ENCODE measurements at regions not wholly inside any gene's neighbourhood (a gene's known extent, or its start where the extent isn't known, plus 50 kb on each side); places are given as distances from the start of the nearest gene placed in this dataset.
"Not testable (repeated sequence)": the region's sequence is repeated elsewhere in the genome, so short reads cannot be mapped to it uniquely, and the experiment has no call there.

DNA sequence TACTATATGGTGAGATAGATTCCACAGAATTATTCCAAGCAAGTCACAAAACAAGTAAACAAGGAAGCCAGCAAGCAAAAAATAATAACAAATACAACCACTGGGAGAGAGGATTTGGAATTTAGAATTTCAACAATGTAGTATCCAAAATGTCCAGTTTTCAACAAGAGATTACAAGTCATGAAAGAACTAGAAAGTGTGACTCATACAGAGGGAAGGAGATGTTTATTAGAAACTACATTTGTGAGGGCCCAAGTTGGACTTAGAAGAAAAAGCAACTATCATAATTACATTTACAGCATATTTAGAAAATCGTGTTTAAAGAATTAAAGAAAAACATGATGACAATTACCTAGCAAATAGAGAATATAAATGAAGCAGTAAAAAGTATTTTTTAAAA is 494.6 kb upstream of the ID4 start:
- DNase-seq (ENCODE audit: low spot score in 2 of 2) = no peak
- peaks cover 0 to 5% of the 10 kb centered on the region in 2 donors for H3K36me3 Mint-ChIP-seq
- H3K27ac Mint-ChIP-seq = no peak overlapping the region
- H3K9me3 Mint-ChIP-seq = peaks cover 12 to 14% of the 10 kb centered on the region in 2 donors
- no peak for ATAC-seq

DNA sequence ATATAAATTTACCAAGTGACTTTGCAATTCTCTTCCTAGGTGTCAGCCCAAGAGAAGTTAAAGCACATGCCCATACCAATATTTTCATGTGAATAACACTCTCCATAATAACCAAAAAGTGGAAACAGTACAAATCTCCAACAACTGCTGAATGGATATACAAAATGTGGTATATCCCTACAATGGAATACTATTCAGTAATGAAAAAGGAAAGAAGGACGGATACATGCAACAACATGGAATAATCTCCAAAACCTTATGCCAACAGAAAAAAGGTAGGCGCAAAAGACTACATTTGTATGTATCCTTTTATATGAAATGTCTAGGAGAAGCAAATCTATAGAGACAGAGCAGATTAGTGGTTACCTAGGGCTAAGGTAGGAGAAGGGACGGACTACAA is 487.7 kb upstream of the ID4 start:
- no peak for ATAC-seq
- Mint-ChIP-seq H3K36me3 (peaks cover 0 to 6% of the 10 kb centered on the region in 2 donors), H3K9me3 (peaks cover 13 to 14% of the 10 kb centered on the region in 2 donors), H3K27ac (no peak overlapping the region)
- DNase-seq (ENCODE audit: low spot score in 2 of 2) = no peak

DNA sequence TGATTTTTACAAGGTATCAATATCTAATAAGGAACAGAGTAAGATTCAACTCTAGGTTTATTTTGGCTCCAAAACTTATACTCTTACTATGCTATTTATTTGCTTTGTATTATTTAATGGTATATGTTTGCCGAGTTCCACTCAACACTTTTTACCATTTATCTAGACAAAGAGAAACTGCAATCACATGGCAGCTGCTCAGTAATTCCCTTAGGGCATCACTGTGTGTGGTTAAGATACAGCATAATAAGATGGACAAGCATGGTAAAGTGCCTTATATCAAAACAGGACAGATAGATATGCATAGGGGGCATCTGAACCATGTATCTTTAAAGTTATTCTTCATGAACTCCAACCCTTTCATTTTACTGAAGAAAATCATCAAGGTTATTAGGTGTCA is 483.0 kb upstream of the ID4 start:
- Mint-ChIP-seq H3K27ac (no peak overlapping the region), H3K36me3 (no peaks in the 10 kb centered on the region), H3K9me3 (peaks cover 13 to 17% of the 10 kb centered on the region in 2 donors)
- no peak for ATAC-seq
- DNase-seq (ENCODE audit: low spot score in 2 of 2) = no peak

DNA sequence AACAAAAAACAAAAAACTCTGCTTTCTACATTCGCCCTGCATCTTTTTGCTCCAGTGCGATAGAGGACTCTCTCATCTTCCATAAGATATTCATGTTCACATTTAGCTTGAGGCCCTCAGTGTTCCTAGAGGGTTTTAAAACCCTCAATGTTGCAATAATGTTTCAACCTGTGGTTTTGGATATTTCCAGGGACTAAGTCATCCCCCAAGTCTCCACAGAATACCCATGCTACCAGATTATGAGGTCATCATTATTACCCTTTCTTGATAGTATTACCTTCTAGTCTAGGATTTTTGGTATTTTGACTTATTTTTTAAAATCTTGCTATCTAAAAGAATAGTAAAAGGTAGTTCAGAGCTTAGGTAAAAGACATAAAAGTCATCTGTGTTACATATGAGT is 480.5 kb upstream of the ID4 start:
- Mint-ChIP-seq H3K36me3 (no peaks in the 10 kb centered on the region), H3K27ac (no peak overlapping the region), H3K9me3 (peaks cover 7 to 8% of the 10 kb centered on the region in 2 donors)
- no peak for DNase-seq (ENCODE audit: low spot score in 2 of 2)
- ATAC-seq = no peak

DNA sequence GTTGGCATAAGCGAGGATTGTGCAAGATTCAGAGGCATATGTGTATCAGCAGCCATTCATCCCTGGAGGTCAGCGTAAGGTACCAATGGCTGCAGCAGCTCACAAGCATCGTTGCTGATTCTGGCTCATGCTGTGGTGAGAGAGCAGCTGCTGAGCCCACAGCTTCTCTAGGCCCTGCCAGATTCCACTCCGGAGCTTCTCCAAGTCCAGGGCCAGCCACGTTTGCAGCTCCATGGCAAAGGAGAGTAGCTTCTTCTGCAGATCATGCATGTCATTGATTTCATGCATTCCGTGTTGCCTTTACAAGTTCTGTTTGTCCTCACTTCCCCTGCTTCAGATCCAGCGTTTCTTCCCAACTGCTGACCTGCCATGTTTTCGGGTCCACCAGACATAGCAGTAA is 474.8 kb upstream of the ID4 start:
- ATAC-seq (no peak), DNase-seq (ENCODE audit: low spot score in 2 of 2) (no peak)
- Mint-ChIP-seq H3K27ac (no peak overlapping the region), H3K36me3 (no peaks in the 10 kb centered on the region), H3K9me3 (peaks cover 12 to 16% of the 10 kb centered on the region in 2 donors)

- Mint-ChIP-seq H3K27ac (no peak overlapping the region), H3K9me3 (peaks cover 8 to 16% of the 10 kb centered on the region in 2 donors), H3K36me3 (no peaks in the 10 kb centered on the region)
- DNase-seq (ENCODE audit: low spot score in 2 of 2) (no peak), ATAC-seq (no peak)
Observed at GRCh38 chr6:19368511-19368910, 468.7 kb upstream of the ID4 start.

DNA sequence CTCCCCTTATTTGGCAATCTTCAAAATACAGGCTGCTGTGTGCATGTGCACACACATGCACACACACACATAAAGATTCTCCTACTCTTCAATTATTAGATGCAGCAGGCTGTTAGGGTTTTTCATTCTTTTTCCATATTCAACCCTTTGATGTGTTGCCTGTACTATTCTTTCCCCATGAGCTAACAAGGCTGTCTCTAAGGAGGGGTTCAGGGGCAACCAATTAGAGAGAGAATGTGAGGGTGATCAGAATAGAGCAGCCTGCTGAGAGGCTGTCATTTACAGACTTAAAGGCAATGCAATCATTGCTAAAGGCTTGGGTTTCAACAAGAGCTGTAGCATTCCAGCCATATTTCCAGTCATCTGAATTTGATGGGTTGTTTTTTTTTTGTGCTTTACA is 467.4 kb upstream of the ID4 start:
- no peak for ATAC-seq
- Mint-ChIP-seq H3K36me3 (no peaks in the 10 kb centered on the region), H3K9me3 (peaks cover 8 to 16% of the 10 kb centered on the region in 2 donors), H3K27ac (no peak overlapping the region)
- DNase-seq (ENCODE audit: low spot score in 2 of 2) = no peak

GRCh38 chr6:19370831-19371230 is 466.3 kb upstream of the ID4 start:
- Mint-ChIP-seq H3K27ac (no peak overlapping the region), H3K9me3 (peaks cover 7 to 20% of the 10 kb centered on the region in 2 donors), H3K36me3 (no peaks in the 10 kb centered on the region)
- DNase-seq (ENCODE audit: low spot score in 2 of 2) = no peak
- ATAC-seq = no peak

DNA sequence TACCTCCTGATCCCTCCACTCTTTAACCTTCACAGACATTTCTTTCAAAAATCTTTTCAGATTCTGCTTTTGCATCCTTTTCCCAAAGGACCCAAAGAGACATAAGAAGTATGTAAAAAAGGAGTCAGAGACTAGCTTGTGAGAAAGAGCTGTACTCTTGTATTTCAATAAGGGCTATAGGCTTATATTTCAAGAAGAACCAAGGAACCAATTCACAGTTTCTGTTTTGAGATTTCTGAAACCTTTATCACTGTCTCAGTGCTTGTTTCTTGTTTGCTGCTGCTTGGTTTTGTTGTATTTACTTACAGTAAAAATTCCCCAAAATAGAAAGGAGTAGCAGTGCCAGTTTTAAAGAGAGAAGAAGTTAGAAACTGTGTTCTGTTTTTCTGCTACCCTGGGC is 461.6 kb upstream of the ID4 start:
- Mint-ChIP-seq H3K36me3 (no peaks in the 10 kb centered on the region), H3K27ac (no peak overlapping the region), H3K9me3 (peaks cover 3 to 23% of the 10 kb centered on the region in 2 donors)
- ATAC-seq (no peak), DNase-seq (ENCODE audit: low spot score in 2 of 2) (no peak)

DNA sequence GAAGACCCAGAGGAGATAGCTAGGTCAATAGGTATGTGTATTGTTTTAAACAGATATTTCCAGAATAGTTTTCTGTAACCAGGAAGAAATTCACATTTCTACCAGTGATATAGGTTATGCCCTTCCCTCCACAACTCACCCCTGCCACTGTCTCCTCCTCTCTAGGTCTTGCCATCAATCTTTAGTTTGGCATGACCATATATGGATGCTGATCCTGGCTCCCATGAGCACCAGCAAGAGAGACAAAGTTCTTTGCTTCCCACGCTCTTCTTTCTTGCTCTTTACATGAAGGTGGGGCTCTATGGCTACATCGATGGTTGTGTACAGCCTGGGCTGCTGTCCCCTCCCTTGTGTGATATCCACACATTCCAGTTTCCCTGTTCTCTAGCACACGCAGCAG is 459.4 kb upstream of the ID4 start:
- no peaks in the 10 kb centered on the region for H3K36me3 Mint-ChIP-seq
- peaks cover 6 to 10% of the 10 kb centered on the region in 2 donors for H3K9me3 Mint-ChIP-seq
- ATAC-seq (no peak), DNase-seq (ENCODE audit: low spot score in 2 of 2) (no peak)
- H3K27ac Mint-ChIP-seq = no peak overlapping the region

- DNase-seq (ENCODE audit: low spot score in 2 of 2) = no peak
- peaks cover 6 to 18% of the 10 kb centered on the region in 2 donors for H3K9me3 Mint-ChIP-seq
- no peak overlapping the region for H3K27ac Mint-ChIP-seq
- H3K36me3 Mint-ChIP-seq = no peaks in the 10 kb centered on the region
- no peak for ATAC-seq
Observed at GRCh38 chr6:19380293-19380692, 456.9 kb upstream of the ID4 start.

- Mint-ChIP-seq H3K9me3 (peaks cover 6 to 14% of the 10 kb centered on the region in 2 donors), H3K36me3 (no peaks in the 10 kb centered on the region), H3K27ac (no peak overlapping the region)
- DNase-seq (ENCODE audit: low spot score in 2 of 2) = no peak
- no peak for ATAC-seq
Observed at GRCh38 chr6:19382676-19383075, 454.5 kb upstream of the ID4 start.

GRCh38 chr6:19391926-19392325 is 445.2 kb upstream of the ID4 start:
- ATAC-seq (no peak), DNase-seq (ENCODE audit: low spot score in 2 of 2) (no peak)
- Mint-ChIP-seq H3K36me3 (peaks cover 0 to 6% of the 10 kb centered on the region in 2 donors), H3K9me3 (peaks cover 7 to 13% of the 10 kb centered on the region in 2 donors), H3K27ac (no peak overlapping the region)

GRCh38 chr6:19394051-19394450 is 443.1 kb upstream of the ID4 start:
- peaks cover 0 to 6% of the 10 kb centered on the region in 2 donors for H3K36me3 Mint-ChIP-seq

DNA sequence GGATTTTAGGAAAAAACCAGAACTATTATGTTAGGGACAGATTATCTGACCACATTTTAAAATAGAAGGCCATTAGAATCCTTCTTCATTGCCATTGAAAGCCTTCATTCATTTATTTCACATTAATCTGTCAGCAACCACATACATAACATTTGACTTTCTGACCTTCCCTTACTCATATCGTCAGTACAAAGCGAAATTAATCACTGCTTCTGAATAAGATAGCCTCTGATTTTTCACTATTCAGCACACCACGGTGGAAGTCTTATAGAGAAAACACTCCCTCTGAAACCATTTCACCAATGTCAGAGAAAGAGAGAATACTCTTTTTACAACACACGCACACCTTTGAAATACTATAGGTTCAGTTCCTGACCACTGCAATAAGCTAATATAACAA is 442.5 kb upstream of the ID4 start:
- peaks cover 0 to 6% of the 10 kb centered on the region in 2 donors for H3K36me3 Mint-ChIP-seq
- peaks cover 12 to 13% of the 10 kb centered on the region in 2 donors for H3K9me3 Mint-ChIP-seq
- ATAC-seq (no peak), DNase-seq (ENCODE audit: low spot score in 2 of 2) (no peak)
- H3K27ac Mint-ChIP-seq = no peak overlapping the region

More at GRCh38 chr6:19394051-19394450, 443.1 kb upstream of the ID4 start:
- DNase-seq (ENCODE audit: low spot score in 2 of 2) (no peak), ATAC-seq (no peak)
- Mint-ChIP-seq H3K27ac (no peak overlapping the region), H3K9me3 (peaks cover 10 to 13% of the 10 kb centered on the region in 2 donors)

DNA sequence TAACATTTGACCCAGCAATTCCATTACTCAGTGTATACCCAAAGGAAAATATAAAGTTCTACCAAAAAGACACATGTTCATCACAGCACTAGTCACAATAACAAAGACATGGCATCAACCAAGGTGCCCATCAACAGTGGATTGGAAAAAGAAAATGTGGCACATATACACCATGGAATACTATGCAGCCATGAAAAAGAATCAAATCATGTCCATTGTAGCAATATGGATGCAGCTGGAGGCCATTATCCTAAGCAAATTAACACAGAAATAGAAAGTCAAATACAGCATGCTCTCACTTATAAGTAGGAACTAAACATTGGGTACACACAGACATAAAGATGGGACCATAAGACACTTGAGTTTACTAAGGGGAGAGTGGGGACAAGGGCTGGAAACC is 441.9 kb upstream of the ID4 start:
- ATAC-seq = no peak
- no peak overlapping the region for H3K27ac Mint-ChIP-seq
- peaks cover 13% of the 10 kb centered on the region in 2 donors for H3K9me3 Mint-ChIP-seq
- peaks cover 0 to 6% of the 10 kb centered on the region in 2 donors for H3K36me3 Mint-ChIP-seq
- DNase-seq (ENCODE audit: low spot score in 2 of 2) = no peak

GRCh38 chr6:19399406-19399805 is 437.8 kb upstream of the ID4 start:
- Mint-ChIP-seq H3K36me3 (peaks cover 0 to 12% of the 10 kb centered on the region in 2 donors), H3K27ac (no peak overlapping the region), H3K9me3 (peaks cover 21 to 22% of the 10 kb centered on the region in 2 donors)
- ATAC-seq (no peak), DNase-seq (ENCODE audit: low spot score in 2 of 2) (no peak)

GRCh38 chr6:19404884-19405283 is 432.3 kb upstream of the ID4 start:
- DNase-seq (ENCODE audit: low spot score in 2 of 2); ATAC-seq; H3K27ac Mint-ChIP-seq: not testable (repeated sequence)
- H3K36me3 Mint-ChIP-seq = peaks cover 7 to 15% of the 10 kb centered on the region in 2 donors
- H3K9me3 Mint-ChIP-seq = peaks cover 35 to 37% of the 10 kb centered on the region in 2 donors

- peaks cover 7 to 9% of the 10 kb centered on the region in 2 donors for H3K36me3 Mint-ChIP-seq
- peaks cover 26% of the 10 kb centered on the region in 2 donors for H3K9me3 Mint-ChIP-seq
- no peak for ATAC-seq
- H3K27ac Mint-ChIP-seq = no peak overlapping the region
- no peak for DNase-seq (ENCODE audit: low spot score in 2 of 2)
Observed at GRCh38 chr6:19408331-19408730, 428.8 kb upstream of the ID4 start.

Data from activated naive CD4-positive, alpha-beta T cell treated with anti-CD3 and anti-CD28 coated beads, Interleukin-2, amount 50 U/mL, for 72 hours (primary cell).